T-helper 17 cell (primary cell): ENCODE measurements at regions not wholly inside any gene's neighbourhood (a gene's known extent, or its start where the extent isn't known, plus 50 kb on each side); places are given as distances from the start of the nearest gene placed in this dataset.

Experiments
- ATAC-seq: fragments of 150-1000 bp; cut with Tn5 transposase; 2 replicates; pipeline ENCODE4 v1.10.0; 2021; ENCODE audit warnings: mild to moderate bottlenecking, moderate library complexity
- DNase-seq, 3 donors: peaks; one replicate each; pipeline versions ENCODE4 v3.0.0 to v3.0.0-alpha.2; 2020 to 2021
- H3K9me3 ChIP-seq: one replicate; pipeline ENCODE4 v1.7.0; 2013; ENCODE audit warnings: low read length, mild to moderate bottlenecking; ENCODE audit not compliant: control insufficient read depth, poor library complexity, severe bottlenecking
- H3K27ac Mint-ChIP-seq: one replicate; pipeline ENCODE4 v1.8.0; 2022; ENCODE audit warnings: mild to moderate bottlenecking, moderate library complexity, mixed read lengths
- H3K27me3 Mint-ChIP-seq: one replicate; pipeline ENCODE4 v1.8.0; 2022; ENCODE audit warnings: mixed read lengths
- H3K36me3 Mint-ChIP-seq: one replicate; pipeline ENCODE4 v1.8.0; 2022; ENCODE audit warnings: low read depth, mixed read lengths
- H3K4me1 Mint-ChIP-seq: one replicate; pipeline ENCODE4 v1.8.0; 2022; ENCODE audit warnings: mild to moderate bottlenecking, mixed read lengths
- H3K4me3 Mint-ChIP-seq: one replicate; pipeline ENCODE4 v1.8.0; 2022; ENCODE audit warnings: mild to moderate bottlenecking, moderate library complexity, mixed read lengths

DNA sequence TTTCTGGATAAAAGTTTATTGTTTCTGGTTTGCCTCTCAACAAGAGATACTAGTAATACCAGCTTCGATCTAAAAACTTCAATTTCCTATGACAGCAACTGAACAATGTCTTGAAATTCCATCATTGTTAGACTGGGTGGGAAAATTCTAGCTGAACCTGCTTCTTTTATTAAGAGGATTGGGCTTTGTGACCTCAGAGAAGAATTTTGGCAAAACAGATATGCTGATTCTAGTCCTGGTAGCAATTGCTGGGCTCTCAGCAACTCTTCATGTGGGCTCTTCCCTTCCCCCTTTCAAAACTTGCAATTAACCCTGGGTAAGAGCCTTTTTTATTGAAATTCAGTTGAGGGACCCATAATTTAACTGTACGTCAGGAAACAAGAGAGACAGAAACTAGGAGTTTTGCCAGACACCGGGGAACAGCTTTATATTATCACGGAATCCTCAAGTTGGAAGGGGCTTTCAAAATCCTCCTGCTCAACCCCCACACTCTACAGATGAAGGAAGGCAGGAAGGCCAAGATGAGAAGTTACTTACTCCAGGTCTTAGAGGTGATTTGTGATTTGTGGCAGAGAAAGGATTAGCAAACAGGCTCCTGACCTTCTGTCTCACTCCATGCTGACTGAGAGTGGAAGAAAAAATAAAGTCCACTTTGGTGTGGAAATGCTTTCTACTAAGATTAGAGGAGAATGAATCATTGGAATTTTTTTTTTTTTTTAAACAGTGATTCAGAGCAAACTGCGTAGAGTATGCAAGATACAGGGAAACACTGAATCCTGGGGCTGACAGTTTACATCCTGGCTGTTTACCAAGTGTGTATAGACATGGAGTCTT lies 239.0 kb upstream of the ATP2B1 start:
- H3K4me3 Mint-ChIP-seq = no peak overlapping the region
- peak overlapping the region; percentile 97 for H3K27ac Mint-ChIP-seq
- H3K36me3 Mint-ChIP-seq = peaks cover 3% of the 10 kb centered on the region
- DNase-seq = no peak
- ATAC-seq = no peak
- H3K4me1 Mint-ChIP-seq = peaks cover 38% of the 10 kb centered on the region
- H3K9me3 ChIP-seq = no peaks in the 10 kb centered on the region
- H3K27me3 Mint-ChIP-seq = no peaks in the 10 kb centered on the region

GRCh38 chr12:89946518-89947135 lies 238.0 kb upstream of the ATP2B1 start:
- H3K27me3 Mint-ChIP-seq = no peaks in the 10 kb centered on the region
- H3K27ac Mint-ChIP-seq = peak overlapping the region; percentile 97
- no peak for ATAC-seq
- H3K9me3 ChIP-seq = no peaks in the 10 kb centered on the region
- H3K36me3 Mint-ChIP-seq = peaks cover 3% of the 10 kb centered on the region
- H3K4me3 Mint-ChIP-seq = no peak overlapping the region
- peaks cover 40% of the 10 kb centered on the region for H3K4me1 Mint-ChIP-seq
- DNase-seq = no peak

DNA sequence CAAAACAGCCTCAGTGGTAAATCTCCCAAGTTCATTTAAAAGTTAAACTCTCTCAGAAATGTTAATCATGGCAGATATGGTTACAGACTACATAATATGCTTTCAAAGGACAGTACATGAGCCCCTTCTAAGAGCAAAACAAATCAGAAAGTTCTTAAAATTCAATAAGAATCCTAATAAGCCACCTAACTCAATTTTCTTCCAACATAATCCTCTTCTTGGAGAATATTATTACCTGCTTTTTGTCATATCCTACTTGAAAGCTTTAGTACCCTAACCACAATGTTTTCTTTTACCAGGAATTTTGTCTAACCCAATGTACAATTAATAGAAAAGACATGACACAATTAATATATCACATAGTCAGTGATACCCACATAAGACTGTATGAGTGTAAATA lies 236.5 kb upstream of the ATP2B1 start:
- Mint-ChIP-seq H3K4me1 (peaks cover 32% of the 10 kb centered on the region), H3K36me3 (no peaks in the 10 kb centered on the region), H3K27ac (peak overlapping the region; percentile 97), H3K4me3 (no peak overlapping the region), H3K27me3 (no peaks in the 10 kb centered on the region)
- DNase-seq (no peak), ATAC-seq (no peak)
- H3K9me3 ChIP-seq = no peaks in the 10 kb centered on the region

GRCh38 chr12:89943463-89943862 lies 234.8 kb upstream of the ATP2B1 start:
- ATAC-seq = no peak
- Mint-ChIP-seq H3K27ac (peak overlapping the region; percentile 97), H3K36me3 (no peaks in the 10 kb centered on the region), H3K4me1 (peaks cover 28% of the 10 kb centered on the region), H3K27me3 (no peaks in the 10 kb centered on the region), H3K4me3 (peak overlapping the region; percentile 78)
- no peak for DNase-seq
- no peaks in the 10 kb centered on the region for H3K9me3 ChIP-seq

DNA sequence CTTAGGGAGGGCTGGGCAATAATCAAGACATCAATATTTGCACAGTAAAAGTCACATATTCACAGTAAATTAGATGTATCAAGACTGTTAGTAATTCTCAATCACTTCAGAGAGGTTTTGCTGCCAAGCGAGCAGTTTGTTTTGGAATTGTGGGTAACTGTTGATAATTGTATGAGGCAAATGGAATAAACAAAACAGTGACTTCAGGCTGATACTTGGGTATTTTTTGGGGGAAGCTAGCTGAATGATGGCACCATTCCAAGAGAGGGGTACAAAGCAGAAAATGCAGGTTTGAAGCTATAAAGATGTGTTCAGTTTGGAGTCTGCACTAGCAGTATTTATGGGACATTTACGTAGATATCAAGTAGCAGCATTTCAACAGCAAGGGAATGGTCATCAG lies 232.8 kb upstream of the ATP2B1 start:
- ATAC-seq = no peak
- no peaks in the 10 kb centered on the region for H3K27me3 Mint-ChIP-seq
- peak overlapping the region; percentile 97 for H3K27ac Mint-ChIP-seq
- no peak overlapping the region for H3K4me3 Mint-ChIP-seq
- H3K36me3 Mint-ChIP-seq = no peaks in the 10 kb centered on the region
- no peaks in the 10 kb centered on the region for H3K9me3 ChIP-seq
- peaks cover 16% of the 10 kb centered on the region for H3K4me1 Mint-ChIP-seq
- DNase-seq = no peak

DNA sequence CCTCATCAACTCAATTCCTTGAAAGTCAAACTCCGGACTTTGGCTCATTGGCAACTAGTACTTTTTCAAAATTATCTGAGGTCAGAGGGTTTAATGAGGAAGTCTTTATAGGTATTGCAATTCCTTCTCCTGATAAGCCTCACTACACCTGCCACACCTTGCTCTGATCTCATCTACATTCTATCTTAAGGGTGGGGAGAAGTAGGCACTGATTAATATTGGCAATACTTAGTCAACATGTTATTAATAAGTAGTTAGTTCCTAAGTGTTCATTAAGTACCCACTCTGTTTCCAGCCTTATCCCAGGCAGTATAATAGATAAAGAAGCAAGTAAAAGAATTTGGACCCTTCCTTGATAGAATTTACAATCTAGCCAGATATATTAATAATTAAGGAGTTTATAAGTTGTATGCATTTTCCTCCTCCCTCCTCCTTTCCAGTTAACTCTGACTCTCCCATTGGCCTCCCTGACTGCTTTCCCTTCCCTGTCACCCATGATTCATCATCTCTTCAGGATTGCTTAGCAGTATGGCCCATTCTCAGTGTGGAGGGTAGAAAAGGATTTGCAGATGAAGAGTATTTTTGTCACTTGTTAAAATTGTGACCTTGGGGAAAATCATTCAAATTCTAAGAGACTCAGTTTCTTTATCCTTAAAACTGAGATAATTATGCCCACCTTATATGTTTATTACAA lies 231.0 kb upstream of the ATP2B1 start:
- DNase-seq = no peak
- ATAC-seq = no peak
- no peaks in the 10 kb centered on the region for H3K9me3 ChIP-seq
- Mint-ChIP-seq H3K36me3 (no peaks in the 10 kb centered on the region), H3K27ac (peak overlapping the region; percentile 67), H3K4me1 (peaks cover 22% of the 10 kb centered on the region), H3K27me3 (no peaks in the 10 kb centered on the region), H3K4me3 (no peak overlapping the region)

DNA sequence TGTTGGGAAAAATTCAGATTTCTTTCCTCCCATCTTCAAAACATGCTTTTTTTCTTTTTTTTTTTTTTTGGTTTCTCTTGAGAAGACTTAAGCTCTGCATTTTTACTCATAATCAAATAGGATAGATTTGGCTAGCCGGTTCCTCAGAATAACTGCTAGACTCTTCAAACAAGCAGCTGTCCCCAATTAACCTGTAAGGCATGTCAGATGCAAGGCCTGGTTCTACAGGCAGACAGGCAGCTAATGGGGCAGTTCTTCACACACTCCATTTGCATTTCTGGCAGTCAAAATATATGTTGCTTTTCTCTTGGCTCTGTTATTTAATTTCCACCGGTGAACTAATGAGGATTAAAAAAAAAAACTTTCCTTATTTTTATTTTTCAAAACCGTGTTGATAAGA lies 228.0 kb upstream of the ATP2B1 start:
- no peaks in the 10 kb centered on the region for H3K27me3 Mint-ChIP-seq
- no peaks in the 10 kb centered on the region for H3K9me3 ChIP-seq
- H3K27ac Mint-ChIP-seq = peak overlapping the region; percentile 49
- peaks cover 23% of the 10 kb centered on the region for H3K4me1 Mint-ChIP-seq
- no peak for DNase-seq
- no peak overlapping the region for H3K4me3 Mint-ChIP-seq
- ATAC-seq = no peak
- no peaks in the 10 kb centered on the region for H3K36me3 Mint-ChIP-seq

- ATAC-seq = no peak
- H3K4me3 Mint-ChIP-seq = no peak overlapping the region
These were observed 227.2 kb upstream of the ATP2B1 start for GRCh38 chr12:89935850-89936249.

GRCh38 chr12:89933911-89934310 lies 225.3 kb upstream of the ATP2B1 start:
- peaks cover 20% of the 10 kb centered on the region for H3K4me1 Mint-ChIP-seq
- no peaks in the 10 kb centered on the region for H3K9me3 ChIP-seq
- DNase-seq (no peak), ATAC-seq (no peak)
- H3K27ac Mint-ChIP-seq = no peak overlapping the region
- H3K27me3 Mint-ChIP-seq = no peaks in the 10 kb centered on the region
- no peak overlapping the region for H3K4me3 Mint-ChIP-seq
- H3K36me3 Mint-ChIP-seq = no peaks in the 10 kb centered on the region

More at GRCh38 chr12:89935850-89936249, 227.2 kb upstream of the ATP2B1 start:
- H3K27ac Mint-ChIP-seq = peak overlapping the region; percentile 74
- no peak for DNase-seq
- no peaks in the 10 kb centered on the region for H3K36me3 Mint-ChIP-seq
- H3K4me1 Mint-ChIP-seq = peaks cover 20% of the 10 kb centered on the region
- no peaks in the 10 kb centered on the region for H3K9me3 ChIP-seq
- H3K27me3 Mint-ChIP-seq = no peaks in the 10 kb centered on the region

DNA sequence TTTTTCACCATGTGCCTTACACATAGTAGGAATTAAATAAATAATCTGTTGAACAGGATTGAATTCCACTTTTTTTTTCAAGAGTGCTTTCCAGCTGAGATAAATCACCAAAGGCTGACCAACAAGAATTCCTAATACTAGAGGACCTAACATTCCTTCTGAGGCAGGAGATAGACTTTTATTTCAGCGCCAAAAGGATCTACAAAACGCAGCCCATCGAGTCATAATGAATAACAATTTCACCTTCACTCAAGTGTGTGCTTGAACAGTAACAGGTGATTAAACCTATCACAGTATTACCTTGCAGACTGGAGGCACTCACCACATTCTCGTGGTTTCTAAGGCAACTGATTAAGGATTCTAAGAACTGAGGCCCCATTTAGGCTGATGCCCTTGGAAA lies 224.3 kb upstream of the ATP2B1 start:
- H3K4me1 Mint-ChIP-seq = peaks cover 20% of the 10 kb centered on the region
- no peaks in the 10 kb centered on the region for H3K27me3 Mint-ChIP-seq
- no peaks in the 10 kb centered on the region for H3K36me3 Mint-ChIP-seq
- no peaks in the 10 kb centered on the region for H3K9me3 ChIP-seq
- H3K27ac Mint-ChIP-seq = peak overlapping the region; percentile 68
- peak; percentile 78 for ATAC-seq
- DNase-seq = no peak
- H3K4me3 Mint-ChIP-seq = no peak overlapping the region

DNA sequence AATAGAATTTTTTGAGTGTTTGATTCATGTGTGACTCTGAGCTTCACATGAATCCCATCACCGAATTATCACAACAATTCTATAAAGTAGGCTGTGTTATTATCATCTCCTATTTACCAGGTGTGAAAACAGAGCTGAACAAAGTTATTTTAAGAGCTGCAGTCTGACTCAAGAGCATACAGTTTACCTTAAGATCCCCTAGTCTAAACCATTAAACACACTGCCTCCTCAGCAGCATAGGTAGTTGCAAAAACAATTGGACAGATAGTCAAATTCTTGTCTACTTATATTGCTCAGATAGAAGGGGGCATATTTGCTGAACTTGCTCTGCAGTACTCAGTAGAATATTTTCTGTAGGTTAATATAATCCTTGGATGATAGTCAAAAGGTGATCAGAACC lies 219.8 kb upstream of the ATP2B1 start:
- peaks cover 8% of the 10 kb centered on the region for H3K4me1 Mint-ChIP-seq
- no peaks in the 10 kb centered on the region for H3K27me3 Mint-ChIP-seq
- DNase-seq (no peak), ATAC-seq (no peak)
- no peaks in the 10 kb centered on the region for H3K36me3 Mint-ChIP-seq
- peak overlapping the region; percentile 41 for H3K27ac Mint-ChIP-seq
- no peaks in the 10 kb centered on the region for H3K9me3 ChIP-seq
- H3K4me3 Mint-ChIP-seq = no peak overlapping the region

DNA sequence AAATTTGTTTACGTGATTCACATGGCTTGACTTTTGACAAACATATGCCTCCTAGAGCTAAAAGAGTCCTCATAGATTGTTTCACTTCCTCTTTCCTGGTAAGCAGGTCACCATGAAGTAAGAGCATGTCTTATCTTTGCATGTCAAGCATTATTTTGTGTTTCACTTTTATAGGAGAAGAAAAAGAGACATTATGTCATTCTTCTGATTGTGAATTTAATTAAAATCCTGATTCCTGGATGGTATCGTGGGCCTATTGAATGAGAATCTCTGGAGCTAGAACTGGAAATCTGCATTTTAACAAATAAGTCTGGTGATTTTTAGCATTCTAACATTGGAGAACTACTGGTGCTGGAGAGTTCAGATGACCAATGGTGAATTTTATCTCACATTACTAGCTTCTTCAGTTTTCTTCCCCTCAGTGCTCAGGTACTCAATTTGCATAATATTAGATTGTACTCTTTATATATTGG lies 218.6 kb upstream of the ATP2B1 start:
- H3K27ac Mint-ChIP-seq = peak overlapping the region; percentile 94
- H3K27me3 Mint-ChIP-seq = no peaks in the 10 kb centered on the region
- H3K36me3 Mint-ChIP-seq = peaks cover 2% of the 10 kb centered on the region
- ATAC-seq (peak; percentile 91), DNase-seq (no peak)
- peaks cover 8% of the 10 kb centered on the region for H3K4me1 Mint-ChIP-seq
- peak overlapping the region; percentile 65 for H3K4me3 Mint-ChIP-seq
- H3K9me3 ChIP-seq = no peaks in the 10 kb centered on the region

- no peak overlapping the region for H3K27ac Mint-ChIP-seq
- no peak for DNase-seq
- no peaks in the 10 kb centered on the region for H3K9me3 ChIP-seq
- H3K4me3 Mint-ChIP-seq = no peak overlapping the region
- H3K36me3 Mint-ChIP-seq = peaks cover 4% of the 10 kb centered on the region
- no peak for ATAC-seq
- no peaks in the 10 kb centered on the region for H3K27me3 Mint-ChIP-seq
- peaks cover 6% of the 10 kb centered on the region for H3K4me1 Mint-ChIP-seq
These were observed 215.6 kb upstream of the ATP2B1 start for GRCh38 chr12:89924191-89924590.
